ENCODE measurements at regions not wholly inside any gene's neighbourhood (a gene's known extent, or its start where the extent isn't known, plus 50 kb on each side); places are given as distances from the start of the nearest gene placed in this dataset.

- no peak for DNase-seq
Measured at GRCh38 chr4:59086410-59086809, 1976.2 kb upstream of the IGFBP7 start.

DNA sequence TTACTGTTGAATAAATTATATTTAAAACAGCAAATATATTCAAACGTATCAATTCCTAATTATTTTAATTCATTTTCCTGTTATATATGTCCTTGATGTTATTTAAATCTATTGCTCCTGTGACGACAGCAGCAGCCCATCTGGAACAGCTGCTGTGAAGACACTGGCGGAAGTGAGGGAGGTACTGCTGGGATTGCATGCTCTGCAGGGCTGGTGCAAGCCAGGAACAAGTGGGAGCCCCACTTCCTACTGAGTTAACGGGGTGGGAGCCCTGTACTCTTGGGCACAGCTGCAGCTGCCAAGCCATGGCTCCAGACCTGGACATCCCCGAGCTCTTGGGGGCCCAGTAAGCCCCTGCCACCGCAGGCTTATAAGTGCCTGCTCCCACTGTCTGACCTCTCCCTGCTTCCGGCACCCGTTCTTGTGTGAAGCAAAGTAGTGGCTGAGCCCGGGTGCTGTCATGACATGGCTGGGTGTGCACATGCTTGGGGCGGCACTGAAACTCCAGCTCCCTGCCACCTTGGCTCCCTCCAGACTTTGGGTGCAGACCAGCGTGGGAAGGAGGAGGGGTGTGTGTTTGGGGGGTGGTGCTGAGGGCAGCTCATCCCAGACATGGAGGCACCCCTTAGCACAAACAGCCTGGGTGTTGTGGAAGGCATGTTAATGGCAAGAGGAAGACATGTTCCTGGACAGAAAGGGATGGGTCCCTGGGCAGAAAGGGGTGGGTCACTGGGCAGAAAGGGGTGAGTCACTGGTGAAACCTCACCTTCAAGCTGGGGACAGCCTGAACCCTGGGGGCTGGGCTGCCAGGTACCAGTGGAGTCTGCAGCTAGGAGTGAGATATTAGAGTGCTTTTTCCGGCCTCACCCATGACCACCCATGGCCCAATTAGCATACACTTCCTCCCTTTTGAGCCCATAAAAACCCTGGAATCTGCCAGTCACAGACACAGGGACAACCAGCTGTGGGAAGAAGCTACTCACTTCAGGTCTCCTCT lies 1981.3 kb upstream of the IGFBP7 start:
- DNase-seq: no peak

GRCh38 chr4:59094505-59094904 lies 1984.3 kb upstream of the IGFBP7 start:
- no peak for DNase-seq

GRCh38 chr4:59102311-59102710 lies 1992.1 kb upstream of the IGFBP7 start:
- DNase-seq: no peak

DNA sequence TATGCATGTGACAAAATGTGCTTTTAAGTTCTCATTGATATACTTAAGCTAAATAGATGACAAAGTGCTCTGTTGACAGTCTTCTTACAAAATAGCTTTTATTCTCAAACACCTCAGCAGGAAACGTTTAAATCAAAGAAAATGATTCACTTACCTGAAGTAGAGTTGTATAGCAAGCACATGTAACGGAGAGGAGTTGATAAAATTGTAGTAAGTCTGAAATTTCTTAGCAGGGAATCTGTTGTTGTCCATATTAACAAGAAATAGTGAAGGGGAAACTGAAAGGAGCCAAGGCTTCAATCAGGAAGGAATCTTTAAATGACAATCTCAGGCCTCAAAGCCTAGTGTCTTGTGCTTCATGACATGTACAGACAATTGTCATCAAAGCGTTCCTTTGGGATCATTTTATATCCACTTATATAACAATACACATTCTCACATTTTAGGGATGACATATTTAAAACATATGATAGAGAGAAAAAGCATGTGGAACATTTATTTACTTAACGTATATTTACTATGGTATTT lies 2010.2 kb upstream of the IGFBP7 start:
- DNase-seq: no peak

DNA sequence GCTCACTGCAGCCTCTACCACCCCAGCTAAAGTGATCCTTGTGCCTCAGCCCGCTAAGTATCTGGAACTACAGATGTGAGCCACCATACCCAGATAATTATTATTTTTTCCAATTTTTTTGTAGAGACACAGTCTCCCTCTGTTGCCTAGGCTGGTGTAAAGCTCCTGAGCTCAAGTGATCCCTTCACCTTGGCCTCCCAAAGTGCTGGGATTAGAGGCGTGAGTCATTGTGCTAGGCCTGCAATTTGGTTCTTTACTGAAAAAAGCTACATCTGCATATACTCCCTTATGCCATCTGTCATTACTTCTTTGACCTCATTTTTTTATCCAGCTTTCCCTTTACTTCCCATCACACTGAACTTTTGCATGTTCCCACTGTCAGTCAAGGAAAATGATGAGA lies 2012.4 kb upstream of the IGFBP7 start:
- DNase-seq: no peak

DNA sequence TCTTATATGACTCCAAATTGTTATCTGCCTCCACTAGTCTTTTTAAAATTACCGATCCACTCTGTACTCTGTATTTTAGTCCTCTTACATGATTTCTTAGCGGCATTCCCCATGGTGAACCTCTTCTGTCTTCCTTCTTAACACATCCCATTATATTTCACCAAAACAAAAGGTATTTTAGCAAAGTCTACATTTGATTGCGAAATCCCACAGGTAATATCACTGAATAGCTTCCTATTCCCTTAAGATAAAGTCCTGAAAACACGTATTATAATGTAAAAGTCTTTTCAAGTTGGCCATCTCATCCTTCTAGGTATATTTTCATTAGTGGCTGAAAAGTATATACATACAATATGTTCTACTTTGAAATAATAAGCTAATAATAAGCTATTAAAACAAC lies 2016.0 kb upstream of the IGFBP7 start:
- no peak for DNase-seq

DNA sequence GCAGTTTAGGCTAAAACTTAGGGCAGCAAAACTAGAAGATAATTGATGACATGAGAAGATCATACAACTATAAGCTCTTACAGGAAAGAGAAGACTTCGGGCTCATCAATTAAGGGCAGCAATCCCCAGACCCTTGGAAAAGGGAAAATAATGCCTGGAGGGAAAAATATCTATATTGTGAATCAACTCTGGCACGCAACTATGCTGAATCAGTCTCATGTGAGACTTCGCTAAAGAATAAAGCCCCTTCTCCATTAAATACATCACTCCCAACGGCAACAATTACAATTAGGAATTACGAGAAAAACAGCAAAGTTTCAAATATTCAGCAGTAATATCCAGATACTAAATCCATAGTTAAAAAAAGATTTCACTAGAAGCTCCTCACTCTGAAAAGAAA lies 2016.8 kb upstream of the IGFBP7 start:
- DNase-seq: no peak

- DNase-seq: no peak
Measured at GRCh38 chr4:59127743-59128142, 2017.6 kb upstream of the IGFBP7 start.

GRCh38 chr4:59135248-59135985 lies 2025.2 kb upstream of the IGFBP7 start:
- DNase-seq: no peak

- no peak for DNase-seq
Measured at GRCh38 chr4:59161249-59161648, 2038.9 kb upstream of the ADGRL3 start.

- DNase-seq: no peak
Measured at GRCh38 chr4:59175617-59176016, 2024.5 kb upstream of the ADGRL3 start.

- DNase-seq: no peak
Measured at GRCh38 chr4:59179372-59179771, 2020.8 kb upstream of the ADGRL3 start.

DNA sequence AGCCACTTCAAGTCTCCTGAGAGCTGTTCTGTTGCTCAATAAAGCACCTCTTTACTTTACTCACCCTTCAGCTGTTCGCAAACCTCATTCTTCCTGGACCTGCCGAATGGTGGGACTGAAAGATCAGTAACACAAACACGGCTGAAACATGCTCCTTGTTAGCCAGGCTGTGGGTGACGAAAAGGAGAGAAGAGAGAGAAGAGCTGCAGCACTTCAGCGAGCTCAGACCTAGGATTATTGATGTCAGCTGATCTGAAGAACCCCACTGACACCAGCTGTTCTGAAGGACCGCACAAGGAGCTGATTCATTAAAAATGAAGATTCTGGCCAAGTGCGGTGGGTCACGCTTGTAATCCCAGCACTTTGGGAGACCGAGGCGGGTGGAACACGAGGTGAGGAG lies 2020.0 kb upstream of the ADGRL3 start:
- no peak for DNase-seq

DNA sequence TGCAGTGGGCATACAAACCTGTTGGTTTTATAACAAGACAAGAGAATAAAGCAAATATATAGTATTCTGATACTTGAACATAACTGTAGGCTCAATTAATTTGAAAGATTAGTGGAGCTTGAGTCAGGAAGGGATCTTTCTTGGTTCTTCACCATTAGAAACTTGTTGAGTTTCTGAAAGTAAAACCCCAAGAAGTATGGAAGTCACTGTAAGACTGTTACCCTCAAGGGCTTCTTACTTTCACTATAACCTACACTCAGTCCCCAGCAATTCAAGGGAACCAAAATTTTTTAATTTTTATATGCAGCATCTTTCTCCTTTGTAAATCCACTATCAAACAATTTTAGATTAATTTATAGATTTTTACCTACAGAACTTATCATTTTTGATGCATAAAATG lies 2019.2 kb upstream of the ADGRL3 start:
- DNase-seq: no peak

DNA sequence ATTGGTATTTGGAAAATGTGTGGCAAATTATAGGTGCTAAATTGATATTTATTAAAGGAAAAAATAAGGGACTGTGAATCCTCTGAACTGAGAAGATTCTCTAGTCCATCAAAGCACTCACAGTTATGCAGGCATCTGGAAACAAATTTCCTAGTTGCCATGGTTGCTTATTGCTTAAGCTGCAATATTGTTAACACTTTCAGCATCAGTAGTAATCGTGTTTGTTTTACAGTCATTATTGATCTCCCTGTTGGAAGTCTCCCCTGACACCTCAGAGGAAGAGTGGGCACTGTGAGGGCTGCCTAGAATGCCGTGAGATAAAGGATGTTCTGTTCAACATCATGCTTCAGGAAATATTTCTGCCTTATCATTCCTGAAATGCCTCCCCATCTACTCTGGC lies 2004.3 kb upstream of the ADGRL3 start:
- no peak for DNase-seq

DNA sequence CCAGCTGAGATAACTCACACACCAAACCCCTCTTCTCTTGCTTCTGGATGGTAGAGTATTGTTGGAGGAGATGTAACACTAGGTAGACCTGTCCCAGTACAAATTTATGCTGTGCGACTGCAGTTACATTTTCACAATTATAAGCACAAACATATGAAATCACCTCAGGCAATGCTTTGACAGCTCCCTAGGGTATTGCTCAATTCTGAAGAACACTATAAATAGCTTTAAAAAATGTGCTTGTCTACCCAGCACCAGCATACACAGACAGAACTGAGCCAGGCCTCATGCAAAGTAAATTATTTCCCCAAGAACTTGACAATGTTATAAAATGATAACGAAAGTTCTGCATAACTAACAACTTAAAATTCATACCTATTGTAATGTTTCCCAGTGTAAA lies 1999.1 kb upstream of the ADGRL3 start:
- DNase-seq: no peak

DNA sequence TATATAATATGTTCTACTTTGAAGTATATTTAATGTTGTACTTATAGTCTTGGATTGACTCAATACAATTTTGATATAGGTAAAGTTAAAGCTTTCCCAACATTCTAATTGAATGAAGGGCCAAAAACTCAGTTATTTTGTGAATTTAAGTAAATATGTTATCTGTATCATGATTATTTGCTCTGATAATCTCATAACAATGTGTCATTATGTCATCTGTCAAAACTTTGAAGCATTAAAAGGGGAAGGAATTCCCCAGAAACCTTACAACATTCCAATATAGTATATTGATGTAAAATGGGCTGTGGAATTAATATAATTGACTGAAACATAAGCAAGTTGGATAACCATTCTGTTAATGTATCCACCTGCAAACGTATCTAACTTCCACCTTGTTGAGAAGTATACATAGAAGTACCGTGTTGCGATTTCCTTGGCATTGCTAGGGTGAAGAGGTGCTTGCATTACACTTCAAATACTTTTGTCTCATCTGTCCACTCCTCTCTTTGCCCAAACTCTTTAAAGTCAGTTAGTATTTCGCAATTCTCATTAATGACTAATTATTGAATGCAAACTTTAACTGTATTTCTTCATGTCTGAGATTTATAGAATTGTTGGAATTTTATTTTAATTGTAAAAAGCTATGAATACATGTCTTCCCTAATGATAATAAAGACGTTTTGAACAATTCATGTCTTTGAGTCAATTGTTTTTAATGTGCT lies 1982.1 kb upstream of the ADGRL3 start:
- DNase-seq: no peak

- peak in 1 of 2 donors; percentile 25 for DNase-seq
Measured at GRCh38 chr4:59222221-59222620, 1977.9 kb upstream of the ADGRL3 start.

- no peak for DNase-seq
Measured at GRCh38 chr4:59223292-59223941, 1976.7 kb upstream of the ADGRL3 start.

GRCh38 chr4:59238212-59238611 lies 1961.9 kb upstream of the ADGRL3 start:
- DNase-seq: no peak

GRCh38 chr4:59240011-59240410 lies 1960.1 kb upstream of the ADGRL3 start:
- no peak for DNase-seq

DNA sequence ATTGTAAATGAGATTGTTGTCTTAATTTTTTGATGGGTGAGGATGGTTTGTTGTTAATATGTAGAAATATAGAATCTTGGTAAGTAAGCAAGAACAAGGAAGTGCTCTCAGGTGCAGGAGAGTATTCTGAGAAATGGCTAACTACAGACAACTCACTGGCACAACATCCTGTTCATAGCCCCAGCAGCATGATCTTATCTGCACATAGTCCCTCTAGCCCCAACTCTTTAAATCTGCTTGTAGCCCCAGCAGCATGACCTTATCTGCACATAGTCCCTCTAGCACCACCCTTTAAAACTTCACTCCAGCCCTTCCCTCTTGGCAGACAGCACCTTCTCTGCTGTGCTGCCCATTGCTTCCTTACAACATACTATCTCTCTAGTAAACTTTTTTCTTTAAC lies 1957.1 kb upstream of the ADGRL3 start:
- no peak for DNase-seq
